Stomach (tissue), 4 donors: ENCODE measurements at regions not wholly inside any gene's neighbourhood (a gene's known extent, or its start where the extent isn't known, plus 50 kb on each side); places are given as distances from the start of the nearest gene placed in this dataset.

Source experiments
- CTCF ChIP-seq, 7 experiments: fragments of 450-650 bp in 4 of 7; fragments of 200-600 bp in 3 of 7; sonication (generic) in 3 of 7; IDR thresholded peaks; one replicate each; pipeline ENCODE4 v1.5.1; 2016 to 2019; ENCODE audit warnings: antibody characterized with exemption in 7 of 7, control low read depth in 2 of 7, mild to moderate bottlenecking in 1 of 7
- POLR2A ChIP-seq, 4 donors: fragments of 450-650 bp; IDR thresholded peaks; one replicate each; pipeline ENCODE4 v1.6.1; 2016; ENCODE audit warnings: antibody characterized with exemption in 4 of 4, control low read depth in 2 of 4, mild to moderate bottlenecking in 1 of 4, moderate library complexity in 1 of 4
- POLR2AphosphoS5 ChIP-seq, 3 donors: sonication (generic); formaldehyde crosslinking; IDR thresholded peaks; one replicate each; pipeline ENCODE4 v1.6.1; 2016; ENCODE audit warnings: antibody characterized with exemption in 3 of 3

- TF ChIP-seq CTCF (IDR thresholded peaks at IDR 0.05) = no peak
- no peak for TF ChIP-seq POLR2A (IDR thresholded peaks at IDR 0.05)
- TF ChIP-seq POLR2AphosphoS5 (IDR thresholded peaks at IDR 0.05) = no peak
Observed at GRCh38 chr11:134973801-134974200, 561.8 kb upstream of the B3GAT1 start.
